ENCODE measurements at regions not wholly inside any gene's neighbourhood (a gene's known extent, or its start where the extent isn't known, plus 50 kb on each side); places are given as distances from the start of the nearest gene placed in this dataset.

GRCh38 chr2:220455351-220455990 lies 828.0 kb downstream of the SLC4A3 start:
- peak in 1 of 2 donors; percentile 53 for DNase-seq

- no peak for DNase-seq
Observed at GRCh38 chr2:220458051-220458450, 830.6 kb downstream of the SLC4A3 start.

- DNase-seq: no peak
Observed at GRCh38 chr2:220460257-220460985, 833.0 kb downstream of the SLC4A3 start.

- DNase-seq: no peak
Observed at GRCh38 chr2:220463876-220464275, 836.4 kb downstream of the SLC4A3 start.

- no peak for DNase-seq
Observed at GRCh38 chr2:220465700-220466099, 838.3 kb downstream of the SLC4A3 start.

- no peak for DNase-seq
Observed at GRCh38 chr2:220466251-220466691, 838.8 kb downstream of the SLC4A3 start.

- no peak for DNase-seq
Observed at GRCh38 chr2:220469201-220469600, 841.8 kb downstream of the SLC4A3 start.

GRCh38 chr2:220473611-220474010 lies 846.2 kb downstream of the SLC4A3 start:
- DNase-seq: no peak

- DNase-seq: no peak
Observed at GRCh38 chr2:220476877-220477276, 849.4 kb downstream of the SLC4A3 start.

GRCh38 chr2:220478305-220479058 lies 851.1 kb downstream of the SLC4A3 start:
- no peak for DNase-seq

GRCh38 chr2:220482716-220483115 lies 855.3 kb downstream of the SLC4A3 start:
- no peak for DNase-seq

- DNase-seq: no peak
Observed at GRCh38 chr2:220489121-220489520, 861.7 kb downstream of the SLC4A3 start.

- no peak for DNase-seq
Observed at GRCh38 chr2:220491670-220492069, 864.2 kb downstream of the SLC4A3 start.

GRCh38 chr2:220493871-220494525 lies 866.6 kb downstream of the SLC4A3 start:
- DNase-seq: no peak

- DNase-seq: no peak
Observed at GRCh38 chr2:220496513-220496912, 869.1 kb downstream of the SLC4A3 start.

- no peak for DNase-seq
Observed at GRCh38 chr2:220499225-220499624, 871.8 kb downstream of the SLC4A3 start.

- no peak for DNase-seq
Observed at GRCh38 chr2:220502539-220502938, 875.1 kb downstream of the SLC4A3 start.

- DNase-seq: peak in 1 of 2 donors; percentile 36
Observed at GRCh38 chr2:220503431-220503830, 876.0 kb downstream of the SLC4A3 start.

GRCh38 chr2:220504938-220505503 lies 877.6 kb downstream of the SLC4A3 start:
- no peak for DNase-seq

GRCh38 chr2:220506466-220506865 lies 879.0 kb downstream of the SLC4A3 start:
- no peak for DNase-seq

GRCh38 chr2:220509096-220509757 lies 881.8 kb downstream of the SLC4A3 start:
- no peak for DNase-seq

- no peak for DNase-seq
Observed at GRCh38 chr2:220509966-220510365, 882.5 kb downstream of the SLC4A3 start.

All from hippocampal formation (tissue), 2 donors.